BLaER1 (cell line): ENCODE measurements at regions not wholly inside any gene's neighbourhood (a gene's known extent, or its start where the extent isn't known, plus 50 kb on each side); places are given as distances from the start of the nearest gene placed in this dataset.

ENCODE experiments used
- H3K27ac ChIP-seq: shearing (Covaris generic); formaldehyde crosslinking; 2 replicates; pipeline ENCODE4 v1.8.1; 2022
- H3K27me3 ChIP-seq: shearing (Covaris generic); formaldehyde crosslinking; 2 replicates; pipeline ENCODE4 v1.8.1; 2022
- H3K36me3 ChIP-seq: shearing (Covaris generic); formaldehyde crosslinking; 2 replicates; pipeline ENCODE4 v1.8.1; 2022
- H3K4me1 ChIP-seq: shearing (Covaris generic); formaldehyde crosslinking; 2 replicates; pipeline ENCODE4 v1.8.1; 2022
- H3K4me2 ChIP-seq: shearing (Covaris generic); formaldehyde crosslinking; 2 replicates; pipeline ENCODE4 v1.8.1; 2022
- H3K4me3 ChIP-seq: shearing (Covaris generic); formaldehyde crosslinking; 2 replicates; pipeline ENCODE4 v1.8.1; 2022
- H3K9ac ChIP-seq: shearing (Covaris generic); formaldehyde crosslinking; 2 replicates; pipeline ENCODE4 v1.8.1; 2022
- H3K9me3 ChIP-seq: shearing (Covaris generic); formaldehyde crosslinking; 2 replicates; pipeline ENCODE4 v1.8.1; 2022
- H4K20me1 ChIP-seq: shearing (Covaris generic); formaldehyde crosslinking; 2 replicates; pipeline ENCODE4 v1.8.1; 2022
- Cebpa-rat ChIP-seq: shearing (Covaris generic); IDR thresholded peaks from 2 replicates; pipeline ENCODE4 v1.8.1; 2022

- Histone ChIP-seq H3K4me2 (no peak overlapping the region), H3K4me3 (no peak overlapping the region), H3K9ac (no peak overlapping the region), H3K27ac (no peak overlapping the region), H3K36me3 (no peaks in the 10 kb centered on the region), H4K20me1 (no peaks in the 10 kb centered on the region), H3K9me3 (peaks cover 10% of the 10 kb centered on the region), H3K4me1 (0 out of 2 replicates have a peak, but pooled peaks cover 7% of the 10 kb centered on the region), H3K27me3 (no peaks in the 10 kb centered on the region)
- TF ChIP-seq Cebpa-rat = no peak
These were observed 203.2 kb upstream of the PPP2R3A start for GRCh38 chr3:135762188-135762856.

- no peak overlapping the region for H3K27ac ChIP-seq
- H3K36me3 ChIP-seq = no peaks in the 10 kb centered on the region
- no peak overlapping the region for H3K9ac ChIP-seq
- no peak overlapping the region for H3K4me2 ChIP-seq
- peaks cover 10% of the 10 kb centered on the region for H3K9me3 ChIP-seq
- no peaks in the 10 kb centered on the region for H3K27me3 ChIP-seq
- no peak for TF ChIP-seq Cebpa-rat
- 0 out of 2 replicates have a peak, but pooled peaks cover 7% of the 10 kb centered on the region for H3K4me1 ChIP-seq
- H3K4me3 ChIP-seq = no peak overlapping the region
- H4K20me1 ChIP-seq = no peaks in the 10 kb centered on the region
These were observed 199.4 kb upstream of the PPP2R3A start for GRCh38 chr3:135766115-135766514.

GRCh38 chr3:135771760-135772159 is 193.8 kb upstream of the PPP2R3A start:
- H3K9ac ChIP-seq = no peak overlapping the region
- H4K20me1 ChIP-seq = no peaks in the 10 kb centered on the region
- no peaks in the 10 kb centered on the region for H3K9me3 ChIP-seq
- no peaks in the 10 kb centered on the region for H3K27me3 ChIP-seq
- no peak overlapping the region for H3K27ac ChIP-seq
- no peaks in the 10 kb centered on the region for H3K4me1 ChIP-seq
- H3K4me3 ChIP-seq = no peak overlapping the region
- TF ChIP-seq Cebpa-rat = no peak
- H3K36me3 ChIP-seq = no peaks in the 10 kb centered on the region
- no peak overlapping the region for H3K4me2 ChIP-seq

GRCh38 chr3:135779024-135779423 is 186.5 kb upstream of the PPP2R3A start:
- no peak overlapping the region for H3K27ac ChIP-seq
- no peak for TF ChIP-seq Cebpa-rat
- H3K4me3 ChIP-seq = no peak overlapping the region
- H3K9me3 ChIP-seq = peaks cover 3% of the 10 kb centered on the region; the same call in 1 of the 2 replicates
- no peaks in the 10 kb centered on the region for H3K4me1 ChIP-seq
- H3K4me2 ChIP-seq = no peak overlapping the region
- H3K27me3 ChIP-seq = no peaks in the 10 kb centered on the region
- no peaks in the 10 kb centered on the region for H4K20me1 ChIP-seq
- H3K9ac ChIP-seq = no peak overlapping the region
- no peaks in the 10 kb centered on the region for H3K36me3 ChIP-seq

GRCh38 chr3:135779590-135780235 is 185.8 kb upstream of the PPP2R3A start:
- Histone ChIP-seq H3K9ac (no peak overlapping the region), H3K4me1 (no peaks in the 10 kb centered on the region), H3K27me3 (no peaks in the 10 kb centered on the region), H4K20me1 (no peaks in the 10 kb centered on the region), H3K36me3 (no peaks in the 10 kb centered on the region), H3K27ac (no peak overlapping the region), H3K4me3 (no peak overlapping the region), H3K9me3 (peaks cover 3% of the 10 kb centered on the region; the same call in 1 of the 2 replicates), H3K4me2 (no peak overlapping the region)
- TF ChIP-seq Cebpa-rat = no peak

GRCh38 chr3:135781026-135781815 is 184.3 kb upstream of the PPP2R3A start:
- no peaks in the 10 kb centered on the region for H3K4me1 ChIP-seq
- H3K27ac ChIP-seq = no peak overlapping the region
- H3K4me2 ChIP-seq = no peak overlapping the region
- H3K27me3 ChIP-seq = no peaks in the 10 kb centered on the region
- H3K9ac ChIP-seq = no peak overlapping the region
- H3K36me3 ChIP-seq = no peaks in the 10 kb centered on the region
- peaks cover 3% of the 10 kb centered on the region; the same call in 1 of the 2 replicates for H3K9me3 ChIP-seq
- H4K20me1 ChIP-seq = no peaks in the 10 kb centered on the region
- H3K4me3 ChIP-seq = no peak overlapping the region
- no peak for TF ChIP-seq Cebpa-rat

- Histone ChIP-seq H3K27ac (no peak overlapping the region), H3K27me3 (no peaks in the 10 kb centered on the region), H3K4me3 (no peak overlapping the region), H3K9ac (no peak overlapping the region), H3K36me3 (no peaks in the 10 kb centered on the region), H3K4me1 (no peaks in the 10 kb centered on the region), H3K9me3 (no peaks in the 10 kb centered on the region), H4K20me1 (no peaks in the 10 kb centered on the region), H3K4me2 (no peak overlapping the region)
- TF ChIP-seq Cebpa-rat = no peak
These were observed 181.0 kb upstream of the PPP2R3A start for GRCh38 chr3:135784557-135784956.

- H3K36me3 ChIP-seq = no peaks in the 10 kb centered on the region
- no peak overlapping the region for H3K27ac ChIP-seq
- no peaks in the 10 kb centered on the region for H3K4me1 ChIP-seq
- no peak overlapping the region for H3K9ac ChIP-seq
- H3K4me3 ChIP-seq = no peak overlapping the region
- H4K20me1 ChIP-seq = no peaks in the 10 kb centered on the region
- no peaks in the 10 kb centered on the region for H3K9me3 ChIP-seq
- H3K4me2 ChIP-seq = no peak overlapping the region
- TF ChIP-seq Cebpa-rat = no peak
- H3K27me3 ChIP-seq = no peaks in the 10 kb centered on the region
These were observed 177.4 kb upstream of the PPP2R3A start for GRCh38 chr3:135788146-135788545.

GRCh38 chr3:135788978-135789377 is 176.6 kb upstream of the PPP2R3A start:
- no peak for TF ChIP-seq Cebpa-rat
- Histone ChIP-seq H3K4me3 (no peak overlapping the region), H3K4me1 (no peaks in the 10 kb centered on the region), H3K9me3 (no peaks in the 10 kb centered on the region), H4K20me1 (no peaks in the 10 kb centered on the region), H3K4me2 (no peak overlapping the region), H3K36me3 (no peaks in the 10 kb centered on the region), H3K9ac (no peak overlapping the region), H3K27ac (no peak overlapping the region), H3K27me3 (no peaks in the 10 kb centered on the region)

GRCh38 chr3:135792174-135792573 is 173.4 kb upstream of the PPP2R3A start:
- no peak overlapping the region for H3K4me2 ChIP-seq
- no peak overlapping the region for H3K27ac ChIP-seq
- no peaks in the 10 kb centered on the region for H3K36me3 ChIP-seq
- no peaks in the 10 kb centered on the region for H3K27me3 ChIP-seq
- H3K9me3 ChIP-seq = no peaks in the 10 kb centered on the region
- no peaks in the 10 kb centered on the region for H3K4me1 ChIP-seq
- no peak for TF ChIP-seq Cebpa-rat
- H3K4me3 ChIP-seq = no peak overlapping the region
- no peak overlapping the region for H3K9ac ChIP-seq
- H4K20me1 ChIP-seq = no peaks in the 10 kb centered on the region
